ENCODE measurements at regions not wholly inside any gene's neighbourhood (a gene's known extent, or its start where the extent isn't known, plus 50 kb on each side); places are given as distances from the start of the nearest gene placed in this dataset.

DNA sequence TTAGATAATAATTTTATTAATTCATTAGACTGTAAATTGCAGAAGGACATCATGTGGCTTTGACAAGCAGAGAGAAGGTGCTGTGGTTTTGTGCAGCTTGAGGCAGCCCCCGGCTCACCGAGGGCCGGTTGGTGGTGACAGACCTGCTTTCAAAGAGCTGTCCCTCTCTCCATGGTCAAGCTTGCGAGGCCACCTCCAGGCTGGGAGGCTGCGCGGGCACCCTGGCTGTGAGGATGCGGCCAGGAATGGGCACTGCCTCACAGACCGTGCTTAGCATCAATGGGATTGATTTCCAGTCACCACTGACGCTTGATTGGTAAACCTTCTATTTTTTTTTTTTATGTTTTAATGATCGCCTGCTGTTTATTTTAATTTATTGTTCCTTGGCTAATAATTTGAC, 690.9 kb downstream of the GALR1 start:
- TF ChIP-seq, protein P1, sequence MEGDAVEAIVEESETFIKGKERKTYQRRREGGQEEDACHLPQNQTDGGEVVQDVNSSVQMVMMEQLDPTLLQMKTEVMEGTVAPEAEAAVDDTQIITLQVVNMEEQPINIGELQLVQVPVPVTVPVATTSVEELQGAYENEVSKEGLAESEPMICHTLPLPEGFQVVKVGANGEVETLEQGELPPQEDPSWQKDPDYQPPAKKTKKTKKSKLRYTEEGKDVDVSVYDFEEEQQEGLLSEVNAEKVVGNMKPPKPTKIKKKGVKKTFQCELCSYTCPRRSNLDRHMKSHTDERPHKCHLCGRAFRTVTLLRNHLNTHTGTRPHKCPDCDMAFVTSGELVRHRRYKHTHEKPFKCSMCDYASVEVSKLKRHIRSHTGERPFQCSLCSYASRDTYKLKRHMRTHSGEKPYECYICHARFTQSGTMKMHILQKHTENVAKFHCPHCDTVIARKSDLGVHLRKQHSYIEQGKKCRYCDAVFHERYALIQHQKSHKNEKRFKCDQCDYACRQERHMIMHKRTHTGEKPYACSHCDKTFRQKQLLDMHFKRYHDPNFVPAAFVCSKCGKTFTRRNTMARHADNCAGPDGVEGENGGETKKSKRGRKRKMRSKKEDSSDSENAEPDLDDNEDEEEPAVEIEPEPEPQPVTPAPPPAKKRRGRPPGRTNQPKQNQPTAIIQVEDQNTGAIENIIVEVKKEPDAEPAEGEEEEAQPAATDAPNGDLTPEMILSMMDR (IDR thresholded peaks at IDR 0.05), result no peak
- TF ChIP-seq POLR2A (IDR thresholded peaks at IDR 0.05), result no peak
